ENCODE measurements at regions not wholly inside any gene's neighbourhood (a gene's known extent, or its start where the extent isn't known, plus 50 kb on each side); places are given as distances from the start of the nearest gene placed in this dataset.
"Not testable (repeated sequence)": the region's sequence is repeated elsewhere in the genome, so short reads cannot be mapped to it uniquely, and the experiment has no call there.

GRCh38 chr3:34107669-34108068 is 309.2 kb downstream of the PDCD6IP start:
- no peak for TF ChIP-seq CTCF (IDR thresholded peaks at IDR 0.05)
- DNase-seq (ENCODE audit: low spot score) (no peak), ATAC-seq (ENCODE audit: low FRiP score) (no peak)

GRCh38 chr3:34109021-34109420 is 310.6 kb downstream of the PDCD6IP start:
- TF ChIP-seq CTCF (IDR thresholded peaks at IDR 0.05): no peak
- DNase-seq (ENCODE audit: low spot score): no peak
- ATAC-seq (ENCODE audit: low FRiP score): no peak

- TF ChIP-seq CTCF (IDR thresholded peaks at IDR 0.05): no peak
- DNase-seq (ENCODE audit: low spot score) (no peak), ATAC-seq (ENCODE audit: low FRiP score) (no peak)
Observed at GRCh38 chr3:34109846-34110245, 311.4 kb downstream of the PDCD6IP start.

- TF ChIP-seq CTCF (IDR thresholded peaks at IDR 0.05): no peak
- ATAC-seq (ENCODE audit: low FRiP score) (no peak), DNase-seq (ENCODE audit: low spot score) (no peak)
Observed at GRCh38 chr3:34111361-34111760, 312.9 kb downstream of the PDCD6IP start.

GRCh38 chr3:34112261-34112660 is 313.8 kb downstream of the PDCD6IP start:
- not testable (repeated sequence) for DNase-seq (ENCODE audit: low spot score); ATAC-seq (ENCODE audit: low FRiP score)

- TF ChIP-seq CTCF (IDR thresholded peaks at IDR 0.05): no peak
- no peak for ATAC-seq (ENCODE audit: low FRiP score)
- DNase-seq (ENCODE audit: low spot score): no peak
Observed at GRCh38 chr3:34131091-34131490, 332.7 kb downstream of the PDCD6IP start.

- TF ChIP-seq CTCF (IDR thresholded peaks at IDR 0.05): no peak
- DNase-seq (ENCODE audit: low spot score) (no peak), ATAC-seq (ENCODE audit: low FRiP score) (no peak)
Observed at GRCh38 chr3:34132069-34132692, 333.8 kb downstream of the PDCD6IP start.

GRCh38 chr3:34139566-34139965 is 341.1 kb downstream of the PDCD6IP start:
- DNase-seq (ENCODE audit: low spot score): no peak
- no peak for TF ChIP-seq CTCF (IDR thresholded peaks at IDR 0.05)
- no peak for ATAC-seq (ENCODE audit: low FRiP score)

All from omental fat pad (tissue), 3 donors.